DLD1 (cell line): ENCODE measurements at regions not wholly inside any gene's neighbourhood (a gene's known extent, or its start where the extent isn't known, plus 50 kb on each side); places are given as distances from the start of the nearest gene placed in this dataset.

Experiments
- in situ Hi-C: cut with HindIII; loops from 2 replicates; pipeline ENCODE4 v1.10.0; 2017; ENCODE audit warnings: low sequenced_read_pairs

GRCh38 chr2:187274146-187274545 lies 173.9 kb downstream of the CALCRL start:
- in situ Hi-C loops = no loop called here

GRCh38 chr2:187272255-187272654 lies 175.8 kb downstream of the CALCRL start:
- in situ Hi-C loops = no loop called here

GRCh38 chr2:187271825-187272224 lies 176.2 kb downstream of the CALCRL start:
- in situ Hi-C loops = no loop called here

GRCh38 chr2:187266645-187267044 lies 181.4 kb downstream of the CALCRL start:
- in situ Hi-C loops = no loop called here

GRCh38 chr2:187266147-187266546 lies 181.9 kb downstream of the CALCRL start:
- in situ Hi-C loops = no loop called here

- in situ Hi-C loops = no loop called here
Observed at GRCh38 chr2:187264612-187265011, 183.4 kb downstream of the CALCRL start.

- in situ Hi-C loops = no loop called here
Observed at GRCh38 chr2:187263675-187264560, 184.1 kb downstream of the CALCRL start.

- in situ Hi-C loops = no loop called here
Observed at GRCh38 chr2:187261705-187262104, 186.3 kb downstream of the CALCRL start.

- in situ Hi-C loops = no loop called here
Observed at GRCh38 chr2:187252063-187252462, 196.0 kb downstream of the CALCRL start.

- in situ Hi-C loops = no loop called here
Observed at GRCh38 chr2:187250137-187250536, 197.9 kb downstream of the CALCRL start.

GRCh38 chr2:187233811-187234210 lies 214.2 kb downstream of the CALCRL start:
- in situ Hi-C loops = no loop called here

GRCh38 chr2:187232749-187233148 lies 215.3 kb downstream of the CALCRL start:
- in situ Hi-C loops = no loop called here

GRCh38 chr2:187230088-187230487 lies 218.0 kb downstream of the CALCRL start:
- in situ Hi-C loops = no loop called here

GRCh38 chr2:187228986-187229385 lies 219.1 kb downstream of the CALCRL start:
- in situ Hi-C loops = no loop called here

- in situ Hi-C loops = no loop called here
Observed at GRCh38 chr2:187224989-187225388, 223.1 kb downstream of the CALCRL start.

- in situ Hi-C loops = no loop called here
Observed at GRCh38 chr2:187220071-187220470, 228.0 kb downstream of the CALCRL start.

GRCh38 chr2:187215532-187216240 lies 232.4 kb downstream of the CALCRL start:
- in situ Hi-C loops = no loop called here

- in situ Hi-C loops = no loop called here
Observed at GRCh38 chr2:187214306-187214705, 233.7 kb downstream of the CALCRL start.

GRCh38 chr2:187213798-187214197 lies 234.3 kb downstream of the CALCRL start:
- in situ Hi-C loops = no loop called here

- in situ Hi-C loops = no loop called here
Observed at GRCh38 chr2:187210726-187211125, 237.3 kb downstream of the CALCRL start.

GRCh38 chr2:187208199-187208785 lies 239.8 kb downstream of the CALCRL start:
- in situ Hi-C loops = no loop called here

GRCh38 chr2:187207126-187207525 lies 240.9 kb downstream of the CALCRL start:
- in situ Hi-C loops = no loop called here
